Neuron (in vitro differentiated cells): ENCODE measurements at regions not wholly inside any gene's neighbourhood (a gene's known extent, or its start where the extent isn't known, plus 50 kb on each side); places are given as distances from the start of the nearest gene placed in this dataset.

ENCODE experiments used
- H2AFZ ChIP-seq: one replicate; pipeline ENCODE4 v1.6.1; 2013; ENCODE audit warnings: low read depth, mild to moderate bottlenecking, inconsistent platforms, low read length, moderate library complexity
- H3K27me3 ChIP-seq: one replicate; pipeline ENCODE4 v1.6.1; 2013; ENCODE audit warnings: low read length; ENCODE audit not compliant: insufficient read depth
- H3K36me3 ChIP-seq: one replicate; pipeline ENCODE4 v1.6.1; 2013; ENCODE audit warnings: low read length; ENCODE audit not compliant: insufficient read depth
- H3K4me1 ChIP-seq: one replicate; pipeline ENCODE4 v1.6.1; 2013; ENCODE audit warnings: low read length; ENCODE audit not compliant: insufficient read depth
- H3K4me3 ChIP-seq: 2 replicates; pipeline ENCODE4 v1.5.1; 2013; ENCODE audit warnings: mild to moderate bottlenecking, low read length, moderate library complexity
- H3K9me3 ChIP-seq: one replicate; pipeline ENCODE4 v1.6.1; 2013; ENCODE audit warnings: low read length

DNA sequence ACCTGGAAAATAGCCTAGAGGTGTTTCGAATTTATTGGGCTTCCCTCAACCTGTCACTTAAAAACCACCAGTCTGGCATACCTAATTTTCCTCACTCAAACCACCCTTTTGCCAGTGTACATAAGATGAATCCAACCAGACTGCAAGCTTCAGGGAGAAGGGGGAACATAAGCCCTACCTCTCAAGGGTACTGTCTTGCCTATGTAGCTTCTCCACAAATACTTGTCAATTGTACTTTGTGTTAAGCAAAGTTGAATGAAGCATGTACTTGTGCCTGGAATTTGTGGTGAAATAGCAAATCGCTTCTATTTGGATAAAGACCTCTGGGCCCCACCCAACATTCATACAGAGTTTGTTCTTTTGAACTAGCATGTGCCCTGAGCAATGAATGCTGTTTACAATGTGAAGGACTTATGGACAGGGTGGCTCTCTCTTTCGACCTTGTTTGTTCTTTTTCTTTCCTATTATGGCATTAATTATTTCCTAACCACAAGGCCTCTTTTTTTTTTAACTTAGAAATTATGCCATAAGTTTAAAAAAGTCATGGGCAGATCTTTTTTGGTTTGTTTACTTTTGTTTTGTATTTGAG, 580.2 kb downstream of the EBF1 start:
- H2AFZ ChIP-seq, result no peak overlapping the region
- no peaks in the 10 kb centered on the region for H3K27me3 ChIP-seq
- no peaks in the 10 kb centered on the region for H3K36me3 ChIP-seq
- no peaks in the 10 kb centered on the region for H3K9me3 ChIP-seq
- no peak overlapping the region for H3K4me3 ChIP-seq
- H3K4me1 ChIP-seq, result no peaks in the 10 kb centered on the region

DNA sequence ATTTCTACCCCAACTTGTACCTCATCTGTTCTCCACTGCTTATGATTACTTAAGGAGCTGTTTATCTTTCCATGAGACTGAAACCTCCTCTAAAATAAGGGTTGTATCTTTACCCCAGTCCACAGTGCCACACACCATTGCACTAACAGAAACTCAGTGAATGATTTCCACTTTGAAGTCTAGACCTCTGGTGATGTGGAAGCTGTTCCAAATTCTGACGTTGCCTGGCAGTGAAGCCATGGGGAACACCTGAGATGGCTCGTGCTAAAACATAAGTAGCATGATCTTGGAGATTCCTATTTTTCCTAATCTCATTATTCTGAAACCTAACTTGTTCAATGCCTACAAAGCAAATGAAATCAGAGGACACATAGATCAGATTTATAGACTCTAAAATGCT, 583.2 kb downstream of the EBF1 start:
- H3K36me3 ChIP-seq, result no peaks in the 10 kb centered on the region
- no peaks in the 10 kb centered on the region for H3K9me3 ChIP-seq
- H3K27me3 ChIP-seq, result no peaks in the 10 kb centered on the region
- H3K4me1 ChIP-seq, result no peaks in the 10 kb centered on the region
- no peak overlapping the region for H2AFZ ChIP-seq
- H3K4me3 ChIP-seq, result no peak overlapping the region

GRCh38 chr5:158514986-158515359, 584.7 kb downstream of the EBF1 start:
- no peaks in the 10 kb centered on the region for H3K27me3 ChIP-seq
- H3K4me1 ChIP-seq, result no peaks in the 10 kb centered on the region
- H3K4me3 ChIP-seq, result no peak overlapping the region
- H3K9me3 ChIP-seq, result no peaks in the 10 kb centered on the region
- no peak overlapping the region for H2AFZ ChIP-seq
- no peaks in the 10 kb centered on the region for H3K36me3 ChIP-seq

- Histone ChIP-seq H3K36me3 (no peaks in the 10 kb centered on the region), H2AFZ (no peak overlapping the region), H3K9me3 (no peaks in the 10 kb centered on the region), H3K4me3 (no peak overlapping the region), H3K27me3 (no peaks in the 10 kb centered on the region), H3K4me1 (no peaks in the 10 kb centered on the region)
Measured at GRCh38 chr5:158514319-158514985, 585.3 kb downstream of the EBF1 start.

GRCh38 chr5:158513490-158514318, 586.0 kb downstream of the EBF1 start:
- H3K36me3 ChIP-seq, result no peaks in the 10 kb centered on the region
- no peak overlapping the region for H2AFZ ChIP-seq
- no peaks in the 10 kb centered on the region for H3K9me3 ChIP-seq
- no peaks in the 10 kb centered on the region for H3K27me3 ChIP-seq
- no peak overlapping the region for H3K4me3 ChIP-seq
- no peaks in the 10 kb centered on the region for H3K4me1 ChIP-seq

GRCh38 chr5:158511454-158511853, 588.3 kb downstream of the EBF1 start:
- H3K9me3 ChIP-seq, result no peaks in the 10 kb centered on the region
- no peak overlapping the region for H3K4me3 ChIP-seq
- H3K36me3 ChIP-seq, result no peaks in the 10 kb centered on the region
- no peak overlapping the region for H2AFZ ChIP-seq
- no peaks in the 10 kb centered on the region for H3K27me3 ChIP-seq
- no peaks in the 10 kb centered on the region for H3K4me1 ChIP-seq

DNA sequence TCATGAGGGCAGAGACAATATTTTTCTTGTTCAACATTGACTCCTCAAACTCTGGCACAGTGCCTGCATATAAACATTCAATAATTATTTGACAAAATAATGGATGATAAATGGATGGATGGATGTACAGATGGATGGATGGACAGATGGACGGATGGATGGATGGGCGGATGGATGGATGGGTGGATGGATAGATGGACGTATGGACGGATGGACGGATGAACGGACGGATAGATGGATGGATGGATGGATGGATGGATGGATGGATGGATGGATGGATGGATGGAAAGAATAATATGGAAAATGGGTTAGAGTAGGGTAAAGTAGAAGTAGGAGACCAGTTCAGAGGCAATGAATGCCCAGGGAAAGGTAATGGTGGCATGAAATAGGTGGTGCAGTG, 589.2 kb downstream of the EBF1 start:
- Histone ChIP-seq H3K4me3 (no peak overlapping the region), H3K9me3 (no peaks in the 10 kb centered on the region), H2AFZ (no peak overlapping the region), H3K27me3 (no peaks in the 10 kb centered on the region), H3K4me1 (no peaks in the 10 kb centered on the region), H3K36me3 (no peaks in the 10 kb centered on the region)

DNA sequence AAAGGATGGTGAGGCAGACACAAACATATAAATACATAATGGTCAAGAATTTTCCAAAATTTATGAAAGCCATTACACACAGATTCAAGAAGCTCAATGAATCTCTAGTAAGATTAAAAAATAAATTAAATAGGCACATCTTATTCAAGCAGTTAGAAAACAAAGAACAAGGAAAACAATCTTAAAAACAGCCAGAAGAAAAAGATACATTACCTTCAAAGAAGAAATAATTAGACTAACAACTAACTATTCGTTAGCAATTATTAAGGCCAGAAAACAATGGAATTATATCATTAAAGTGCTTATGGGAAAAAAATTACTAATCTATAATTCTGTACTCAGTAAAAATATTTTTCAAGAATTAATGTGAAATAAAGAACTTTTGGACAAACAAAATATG, 593.1 kb downstream of the EBF1 start:
- Histone ChIP-seq H3K4me3 (no peak overlapping the region), H3K4me1 (no peaks in the 10 kb centered on the region), H3K36me3 (no peaks in the 10 kb centered on the region), H2AFZ (no peak overlapping the region), H3K9me3 (no peaks in the 10 kb centered on the region), H3K27me3 (no peaks in the 10 kb centered on the region)

GRCh38 chr5:158502686-158503085, 597.0 kb downstream of the EBF1 start:
- Histone ChIP-seq H3K9me3 (no peaks in the 10 kb centered on the region), H2AFZ (no peak overlapping the region), H3K4me3 (no peak overlapping the region), H3K4me1 (no peaks in the 10 kb centered on the region), H3K27me3 (no peaks in the 10 kb centered on the region), H3K36me3 (no peaks in the 10 kb centered on the region)

GRCh38 chr5:158499892-158500418, 599.8 kb downstream of the EBF1 start:
- no peak overlapping the region for H3K4me3 ChIP-seq
- H3K27me3 ChIP-seq, result no peaks in the 10 kb centered on the region
- no peaks in the 10 kb centered on the region for H3K36me3 ChIP-seq
- H3K9me3 ChIP-seq, result no peaks in the 10 kb centered on the region
- no peak overlapping the region for H2AFZ ChIP-seq
- H3K4me1 ChIP-seq, result no peaks in the 10 kb centered on the region

DNA sequence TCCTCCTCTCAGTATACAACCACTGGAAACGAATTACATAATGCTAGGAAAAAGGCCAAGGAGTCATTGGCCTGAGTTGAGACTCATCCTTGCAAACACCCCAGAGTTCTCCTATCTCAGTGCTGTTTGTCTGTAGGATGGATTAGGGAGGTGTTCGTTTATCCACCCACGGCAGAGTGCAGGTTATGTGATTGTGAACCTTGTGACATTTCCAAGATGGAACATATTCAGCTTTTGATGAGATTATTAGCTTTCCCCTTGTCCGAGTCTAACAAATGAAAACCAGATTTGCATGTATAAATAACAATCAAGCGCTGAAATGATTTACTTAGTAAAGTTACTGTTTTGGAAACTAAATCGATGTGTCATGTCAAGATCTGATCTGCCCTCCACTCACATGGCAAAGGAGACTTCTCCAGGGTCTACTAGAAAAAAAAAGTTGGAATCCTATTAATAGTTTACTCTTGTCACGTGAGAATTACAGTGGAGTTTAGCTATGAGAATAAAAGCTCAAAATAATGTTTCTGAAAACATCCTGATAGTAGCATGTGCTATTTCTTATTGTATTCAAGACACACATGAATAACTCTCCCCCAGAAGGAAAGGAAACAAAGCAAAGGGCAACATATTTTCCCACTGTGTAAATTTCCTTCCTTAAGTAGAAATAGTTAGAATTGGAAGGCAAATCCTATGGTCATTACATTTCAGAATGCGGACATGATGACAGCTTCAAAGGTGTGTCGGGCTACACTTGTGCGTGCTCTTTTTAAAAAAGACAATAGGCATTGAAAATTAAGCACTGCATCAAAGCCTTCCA, 600.4 kb downstream of the EBF1 start:
- Histone ChIP-seq H3K36me3 (no peaks in the 10 kb centered on the region), H2AFZ (no peak overlapping the region), H3K4me1 (no peaks in the 10 kb centered on the region), H3K27me3 (no peaks in the 10 kb centered on the region), H3K9me3 (no peaks in the 10 kb centered on the region), H3K4me3 (no peak overlapping the region)

GRCh38 chr5:158496624-158497023, 603.1 kb downstream of the EBF1 start:
- no peaks in the 10 kb centered on the region for H3K9me3 ChIP-seq
- no peaks in the 10 kb centered on the region for H3K4me1 ChIP-seq
- no peak overlapping the region for H3K4me3 ChIP-seq
- H3K36me3 ChIP-seq, result no peaks in the 10 kb centered on the region
- H2AFZ ChIP-seq, result no peak overlapping the region
- H3K27me3 ChIP-seq, result no peaks in the 10 kb centered on the region

DNA sequence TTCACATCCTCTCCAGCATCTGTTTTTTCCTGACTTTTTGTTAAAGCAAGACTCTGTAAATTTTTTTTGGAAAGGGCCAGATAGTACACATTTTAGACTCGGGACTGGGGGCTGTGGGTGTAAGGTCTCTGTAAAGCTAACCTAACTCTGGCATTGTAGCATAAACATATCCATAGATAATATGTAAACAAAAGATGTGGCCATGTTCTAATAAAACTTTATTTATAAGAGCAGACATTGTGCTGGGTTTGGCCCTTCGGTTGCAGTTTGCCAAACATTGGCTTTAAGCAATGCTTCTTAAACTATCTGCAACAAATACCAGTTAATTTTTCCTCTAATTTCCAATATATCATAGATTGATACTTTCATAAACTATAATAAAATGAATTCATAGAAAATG, 605.2 kb downstream of the EBF1 start:
- H2AFZ ChIP-seq, result no peak overlapping the region
- no peaks in the 10 kb centered on the region for H3K9me3 ChIP-seq
- no peaks in the 10 kb centered on the region for H3K36me3 ChIP-seq
- no peak overlapping the region for H3K4me3 ChIP-seq
- no peaks in the 10 kb centered on the region for H3K27me3 ChIP-seq
- no peaks in the 10 kb centered on the region for H3K4me1 ChIP-seq
